MM.1S (cell line): ENCODE measurements at regions not wholly inside any gene's neighbourhood (a gene's known extent, or its start where the extent isn't known, plus 50 kb on each side); places are given as distances from the start of the nearest gene placed in this dataset.

Source experiments
- CTCF ChIP-seq: fragments of 300-600 bp; sonication (generic); IDR thresholded peaks from 2 replicates; pipeline ENCODE4 v1.5.1; 2016; ENCODE audit warnings: antibody characterized with exemption, low read length, mixed read lengths
- EZH2 ChIP-seq: fragments of 300-600 bp; sonication (generic); optimal IDR thresholded peaks from 2 replicates; pipeline ENCODE3; 2017; ENCODE audit warnings: low read depth, mild to moderate bottlenecking, antibody characterized with exemption, low read length, mixed read lengths
- EZH2phosphoT487 ChIP-seq: fragments of 300-600 bp; sonication (generic); IDR thresholded peaks from 2 replicates; pipeline ENCODE4 v1.6.1; 2018; ENCODE audit warnings: antibody characterized with exemption, low read length

GRCh38 chr3:16795581-16795980 is 89.2 kb upstream of the PLCL2 start:
- no peak for TF ChIP-seq EZH2
- TF ChIP-seq CTCF = no peak
- no peak for TF ChIP-seq EZH2phosphoT487
